GM23248 (cell line): ENCODE measurements at regions not wholly inside any gene's neighbourhood (a gene's known extent, or its start where the extent isn't known, plus 50 kb on each side); places are given as distances from the start of the nearest gene placed in this dataset.

Experiments used
- DNase-seq: peaks from one replicate; pipeline ENCODE4 v3.0.0-alpha.2; 2015
- H2AFZ ChIP-seq: fragments of 200-600 bp; sonication (generic); 2 replicates; pipeline ENCODE4 v1.6.1; 2016; ENCODE audit warnings: antibody characterized with exemption
- H3F3A ChIP-seq: fragments of 200-600 bp; sonication (generic); 2 replicates; pipeline ENCODE4 v1.6.1; 2016; ENCODE audit warnings: mild to moderate bottlenecking, antibody characterized with exemption, mixed run types; ENCODE audit not compliant: insufficient read depth
- H3K27ac ChIP-seq: fragments of 200-600 bp; sonication (generic); 2 replicates; pipeline ENCODE4 v1.5.1; 2016; ENCODE audit warnings: mild to moderate bottlenecking
- H3K27me3 ChIP-seq: fragments of 200-600 bp; sonication (generic); replicated peaks from 2 replicates; pipeline ENCODE4 v1.6.1; 2016; ENCODE audit warnings: mild to moderate bottlenecking; ENCODE audit not compliant: insufficient read depth
- H3K36me3 ChIP-seq: fragments of 200-600 bp; sonication (generic); 2 replicates; pipeline ENCODE4 v1.6.1; 2016; ENCODE audit warnings: low read depth, mild to moderate bottlenecking
- H3K4me1 ChIP-seq: fragments of 200-600 bp; sonication (generic); 2 replicates; pipeline ENCODE4 v1.6.1; 2016; ENCODE audit warnings: mild to moderate bottlenecking; ENCODE audit not compliant: insufficient read depth
- H3K4me2 ChIP-seq: fragments of 200-600 bp; sonication (generic); one replicate; pipeline ENCODE4 v1.6.1; 2016; ENCODE audit warnings: mild to moderate bottlenecking; ENCODE audit not compliant: unreplicated experiment
- H3K4me3 ChIP-seq: fragments of 200-600 bp; sonication (generic); 2 replicates; pipeline ENCODE4 v1.5.1; 2016; ENCODE audit warnings: mild to moderate bottlenecking
- H3K79me2 ChIP-seq: fragments of 200-600 bp; sonication (generic); 2 replicates; pipeline ENCODE4 v1.6.1; 2016; ENCODE audit warnings: mild to moderate bottlenecking; ENCODE audit not compliant: insufficient read depth
- H3K9ac ChIP-seq: fragments of 200-600 bp; sonication (generic); 2 replicates; pipeline ENCODE4 v1.6.1; 2016; ENCODE audit warnings: mild to moderate bottlenecking
- H3K9me2 ChIP-seq: fragments of 200-600 bp; sonication (generic); 2 replicates; pipeline ENCODE4 v1.6.1; 2016; ENCODE audit warnings: mixed run types, mild to moderate bottlenecking, moderate library complexity; ENCODE audit not compliant: insufficient read depth
- H3K9me3 ChIP-seq: fragments of 200-600 bp; sonication (generic); one replicate; pipeline ENCODE4 v1.6.1; 2017; ENCODE audit warnings: low read depth
- H4K20me1 ChIP-seq: fragments of 200-600 bp; sonication (generic); 2 replicates; pipeline ENCODE4 v1.6.0; 2016; ENCODE audit not compliant: insufficient read depth
- EZH2 ChIP-seq: fragments of 200-600 bp; sonication (generic); IDR thresholded peaks from 2 replicates; pipeline ENCODE4 v1.6.1; 2018; ENCODE audit warnings: antibody characterized with exemption, mild to moderate bottlenecking; ENCODE audit not compliant: insufficient read depth, poor library complexity, severe bottlenecking
- EZH2phosphoT487 ChIP-seq: fragments of 200-600 bp; sonication (generic); IDR thresholded peaks from 2 replicates; pipeline ENCODE4 v1.6.1; 2018; ENCODE audit warnings: antibody characterized with exemption, moderate library complexity, mild to moderate bottlenecking, low read depth; ENCODE audit not compliant: insufficient read depth
- WGBS, 2 experiments: methylation state at CpG; one replicate each; pipeline ENCODE4 v1.1.6; 2015 to 2017; ENCODE audit warnings: low lambda C conversion rate in 2 of 2, low coverage in 1 of 2; ENCODE audit errors: missing lambda C conversion rate in 2 of 2; 5-methylcytosine and 5-hydroxymethylcytosine counted together
- in situ Hi-C: fragments of 300-500 bp; cut with MboI; formaldehyde crosslinking; loops from 2 replicates; pipeline ENCODE4 v1.15.0; 2020

DNA sequence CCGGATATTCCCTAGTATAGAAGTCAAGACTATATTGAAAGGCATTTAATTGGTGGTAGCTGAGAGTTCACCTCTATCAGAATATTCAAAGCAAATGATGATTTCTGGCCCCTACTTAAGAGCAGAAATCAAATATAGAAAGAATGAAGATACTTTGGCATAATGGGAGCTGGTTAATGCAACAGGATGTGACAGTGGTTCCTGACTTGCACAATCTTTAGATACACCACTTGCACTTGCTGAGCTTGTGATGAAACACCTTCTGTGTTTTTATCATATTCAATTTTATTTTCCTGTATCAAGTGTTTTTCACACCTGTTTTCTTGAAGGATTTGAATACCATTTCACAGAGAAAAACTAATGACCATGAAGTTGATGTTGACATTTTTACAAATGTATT lies 124.1 kb upstream of the CDH19 start:
- 33 to 38% methylated on average over 1 of the region's 1 CpG for WGBS, 2 experiments
- Histone ChIP-seq H3K9me3 (no peaks in the 10 kb centered on the region), H3K27ac (no peak overlapping the region), H3K4me1 (no peaks in the 10 kb centered on the region), H3K9me2 (no peaks in the 10 kb centered on the region), H4K20me1 (no peaks in the 10 kb centered on the region), H3K36me3 (no peaks in the 10 kb centered on the region), H2AFZ (no peak overlapping the region), H3K27me3 (no peaks in the 10 kb centered on the region), H3K4me2 (no peak overlapping the region), H3K79me2 (no peaks in the 10 kb centered on the region), H3F3A (no peaks in the 10 kb centered on the region), H3K9ac (no peak overlapping the region), H3K4me3 (no peak overlapping the region)
- TF ChIP-seq EZH2, result no peak
- no peak for TF ChIP-seq EZH2phosphoT487
- in situ Hi-C loops, result no loop called here
- no peak for DNase-seq

DNA sequence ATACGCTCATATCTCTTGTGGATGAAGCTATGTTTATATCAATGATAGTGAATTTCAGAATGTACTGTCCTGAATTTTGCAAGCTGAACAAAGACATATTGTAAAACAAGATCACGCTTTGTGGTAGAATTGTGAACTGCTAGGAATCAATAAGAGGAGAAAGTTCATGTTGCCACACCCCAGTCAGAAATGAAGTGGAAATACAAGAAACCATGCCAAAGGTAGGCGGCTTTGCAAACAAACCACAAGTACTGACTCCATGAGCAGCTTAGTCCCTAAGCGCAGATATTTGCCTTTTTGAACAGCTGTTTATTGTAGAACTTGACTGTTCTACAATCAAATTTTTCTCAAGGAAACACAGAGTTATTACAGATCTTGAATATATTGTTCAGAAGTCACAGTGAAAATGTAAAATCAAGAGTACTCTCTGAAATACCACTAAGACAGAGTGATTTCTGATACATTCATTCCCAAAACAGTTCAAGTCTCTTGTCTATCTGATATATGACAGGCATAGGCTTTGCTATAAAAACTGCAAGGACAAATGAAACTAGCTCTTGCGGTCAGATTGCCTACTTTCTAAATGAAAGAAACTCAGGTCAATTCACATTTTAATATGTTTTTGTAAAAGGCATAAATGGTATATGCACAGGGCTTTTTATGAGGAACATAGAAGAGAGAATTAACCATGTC lies 120.9 kb upstream of the CDH19 start:
- DNase-seq, result no peak
- in situ Hi-C loops, result no loop called here
- TF ChIP-seq EZH2phosphoT487, result no peak
- no peak overlapping the region for H3K27ac ChIP-seq
- no peaks in the 10 kb centered on the region for H3K79me2 ChIP-seq
- 12 to 24% methylated on average over 5 of the region's 5 CpGs for whole genome bisulfite sequencing, 2 experiments
- no peak overlapping the region for H2AFZ ChIP-seq
- H4K20me1 ChIP-seq, result no peaks in the 10 kb centered on the region
- no peaks in the 10 kb centered on the region for H3K27me3 ChIP-seq
- no peaks in the 10 kb centered on the region for H3F3A ChIP-seq
- H3K4me2 ChIP-seq, result no peak overlapping the region
- no peak overlapping the region for H3K4me3 ChIP-seq
- H3K9ac ChIP-seq, result no peak overlapping the region
- no peaks in the 10 kb centered on the region for H3K36me3 ChIP-seq
- H3K9me3 ChIP-seq, result no peaks in the 10 kb centered on the region
- H3K4me1 ChIP-seq, result no peaks in the 10 kb centered on the region
- H3K9me2 ChIP-seq, result no peaks in the 10 kb centered on the region

DNA sequence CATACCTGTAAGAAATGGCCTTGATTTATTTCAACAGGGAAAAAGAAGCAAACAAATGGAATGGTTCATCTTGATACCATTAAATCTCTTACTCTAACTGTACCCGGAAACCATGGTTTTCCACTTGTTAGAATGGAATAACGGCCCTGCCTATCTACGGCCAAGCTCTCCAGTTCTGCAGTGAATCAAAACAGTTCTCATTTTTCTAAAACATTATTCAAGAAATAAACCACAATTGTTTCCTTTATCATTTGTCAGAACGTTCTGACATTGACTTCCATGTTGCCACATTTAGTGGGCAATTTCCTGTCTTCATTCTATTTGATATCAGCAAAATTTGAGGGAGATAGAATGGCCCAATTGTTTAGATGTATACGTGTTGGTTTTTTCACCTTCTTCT lies 118.8 kb upstream of the CDH19 start:
- Histone ChIP-seq H3K9me3 (no peaks in the 10 kb centered on the region), H3K36me3 (no peaks in the 10 kb centered on the region), H2AFZ (no peak overlapping the region), H3K4me3 (no peak overlapping the region), H3K79me2 (no peaks in the 10 kb centered on the region), H4K20me1 (no peaks in the 10 kb centered on the region), H3K27ac (no peak overlapping the region), H3K9me2 (no peaks in the 10 kb centered on the region), H3K4me2 (no peak overlapping the region), H3F3A (no peaks in the 10 kb centered on the region), H3K9ac (no peak overlapping the region), H3K27me3 (no peaks in the 10 kb centered on the region), H3K4me1 (no peaks in the 10 kb centered on the region)
- 15 to 24% methylated on average over 5 of the region's 5 CpGs for WGBS, 2 experiments
- in situ Hi-C loops, result no loop called here
- no peak for TF ChIP-seq EZH2
- TF ChIP-seq EZH2phosphoT487, result no peak
- DNase-seq, result no peak

DNA sequence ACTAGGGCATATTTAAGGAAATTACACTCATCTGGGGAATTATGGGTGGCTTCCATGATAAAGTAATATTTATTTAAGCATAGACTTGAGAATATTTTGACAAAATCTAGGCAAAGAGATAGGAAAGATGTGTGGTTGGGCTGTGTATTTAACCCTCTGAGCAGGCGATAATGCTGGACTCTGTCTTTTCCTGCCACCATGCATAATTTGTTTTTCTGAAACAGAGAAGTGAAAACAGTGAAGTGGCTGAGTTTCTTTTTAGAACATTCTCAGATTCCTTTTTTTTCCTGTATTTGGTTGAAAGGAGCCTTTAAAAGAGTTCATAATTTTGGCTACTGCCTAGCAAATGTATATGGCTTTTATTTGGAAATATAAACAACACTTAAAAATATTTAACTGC lies 104.8 kb upstream of the CDH19 start:
- H3K4me2 ChIP-seq, result no peak overlapping the region
- WGBS, 2 experiments, result 34 to 36% methylated on average over 1 of the region's 1 CpG
- in situ Hi-C loops, result no loop called here
- no peak overlapping the region for H3K9ac ChIP-seq
- H3K9me2 ChIP-seq, result no peaks in the 10 kb centered on the region
- H3K4me3 ChIP-seq, result no peak overlapping the region
- H4K20me1 ChIP-seq, result no peaks in the 10 kb centered on the region
- no peak for TF ChIP-seq EZH2phosphoT487
- TF ChIP-seq EZH2, result no peak
- H3K27ac ChIP-seq, result no peak overlapping the region
- H3K4me1 ChIP-seq, result no peaks in the 10 kb centered on the region
- no peaks in the 10 kb centered on the region for H3K36me3 ChIP-seq
- no peak overlapping the region for H2AFZ ChIP-seq
- peaks cover 3% of the 10 kb centered on the region for H3K9me3 ChIP-seq
- DNase-seq, result no peak
- H3F3A ChIP-seq, result no peaks in the 10 kb centered on the region
- H3K27me3 ChIP-seq, result no peaks in the 10 kb centered on the region
- H3K79me2 ChIP-seq, result no peaks in the 10 kb centered on the region

DNA sequence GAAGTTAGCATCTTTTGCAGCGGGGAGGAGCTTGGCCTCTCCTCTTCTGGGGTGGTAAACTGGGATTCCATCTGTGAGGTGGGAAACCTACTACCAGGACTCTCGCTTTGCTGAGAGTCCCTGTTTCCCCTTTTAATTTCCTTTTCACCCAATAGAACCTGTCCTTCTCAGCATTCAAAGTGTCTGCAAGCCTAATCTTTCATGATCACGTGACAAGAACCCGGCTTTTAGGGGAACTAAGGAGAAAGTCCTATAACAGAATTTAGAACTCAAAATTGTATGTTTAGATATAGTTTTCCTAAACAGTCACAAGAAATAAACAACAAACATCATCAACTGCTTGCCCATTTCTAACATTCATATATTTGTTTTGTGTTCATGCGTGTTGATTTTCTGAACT lies 103.6 kb upstream of the CDH19 start:
- DNase-seq, result no peak
- no peak overlapping the region for H3K4me3 ChIP-seq
- H3K9me3 ChIP-seq, result peaks cover 3% of the 10 kb centered on the region
- no peaks in the 10 kb centered on the region for H3F3A ChIP-seq
- no peaks in the 10 kb centered on the region for H3K4me1 ChIP-seq
- TF ChIP-seq EZH2phosphoT487 (no peak), EZH2 (no peak)
- H3K4me2 ChIP-seq, result no peak overlapping the region
- H3K36me3 ChIP-seq, result no peaks in the 10 kb centered on the region
- no peak overlapping the region for H2AFZ ChIP-seq
- H3K27ac ChIP-seq, result no peak overlapping the region
- in situ Hi-C loops, result no loop called here
- no peaks in the 10 kb centered on the region for H3K9me2 ChIP-seq
- no peaks in the 10 kb centered on the region for H3K79me2 ChIP-seq
- H3K9ac ChIP-seq, result no peak overlapping the region
- H4K20me1 ChIP-seq, result no peaks in the 10 kb centered on the region
- no peaks in the 10 kb centered on the region for H3K27me3 ChIP-seq
- 23 to 29% methylated on average over 5 of the region's 5 CpGs for WGBS, 2 experiments
